ENCODE measurements at regions not wholly inside any gene's neighbourhood (a gene's known extent, or its start where the extent isn't known, plus 50 kb on each side); places are given as distances from the start of the nearest gene placed in this dataset.

- no peak for TF ChIP-seq RAD21 (IDR thresholded peaks at IDR 0.05 in 1 of 2, conservative IDR thresholded peaks at IDR 0.05 in 1 of 2; ENCODE audit: low read depth in 2 of 2, low read length in 2 of 2)
- TF ChIP-seq, protein P1, sequence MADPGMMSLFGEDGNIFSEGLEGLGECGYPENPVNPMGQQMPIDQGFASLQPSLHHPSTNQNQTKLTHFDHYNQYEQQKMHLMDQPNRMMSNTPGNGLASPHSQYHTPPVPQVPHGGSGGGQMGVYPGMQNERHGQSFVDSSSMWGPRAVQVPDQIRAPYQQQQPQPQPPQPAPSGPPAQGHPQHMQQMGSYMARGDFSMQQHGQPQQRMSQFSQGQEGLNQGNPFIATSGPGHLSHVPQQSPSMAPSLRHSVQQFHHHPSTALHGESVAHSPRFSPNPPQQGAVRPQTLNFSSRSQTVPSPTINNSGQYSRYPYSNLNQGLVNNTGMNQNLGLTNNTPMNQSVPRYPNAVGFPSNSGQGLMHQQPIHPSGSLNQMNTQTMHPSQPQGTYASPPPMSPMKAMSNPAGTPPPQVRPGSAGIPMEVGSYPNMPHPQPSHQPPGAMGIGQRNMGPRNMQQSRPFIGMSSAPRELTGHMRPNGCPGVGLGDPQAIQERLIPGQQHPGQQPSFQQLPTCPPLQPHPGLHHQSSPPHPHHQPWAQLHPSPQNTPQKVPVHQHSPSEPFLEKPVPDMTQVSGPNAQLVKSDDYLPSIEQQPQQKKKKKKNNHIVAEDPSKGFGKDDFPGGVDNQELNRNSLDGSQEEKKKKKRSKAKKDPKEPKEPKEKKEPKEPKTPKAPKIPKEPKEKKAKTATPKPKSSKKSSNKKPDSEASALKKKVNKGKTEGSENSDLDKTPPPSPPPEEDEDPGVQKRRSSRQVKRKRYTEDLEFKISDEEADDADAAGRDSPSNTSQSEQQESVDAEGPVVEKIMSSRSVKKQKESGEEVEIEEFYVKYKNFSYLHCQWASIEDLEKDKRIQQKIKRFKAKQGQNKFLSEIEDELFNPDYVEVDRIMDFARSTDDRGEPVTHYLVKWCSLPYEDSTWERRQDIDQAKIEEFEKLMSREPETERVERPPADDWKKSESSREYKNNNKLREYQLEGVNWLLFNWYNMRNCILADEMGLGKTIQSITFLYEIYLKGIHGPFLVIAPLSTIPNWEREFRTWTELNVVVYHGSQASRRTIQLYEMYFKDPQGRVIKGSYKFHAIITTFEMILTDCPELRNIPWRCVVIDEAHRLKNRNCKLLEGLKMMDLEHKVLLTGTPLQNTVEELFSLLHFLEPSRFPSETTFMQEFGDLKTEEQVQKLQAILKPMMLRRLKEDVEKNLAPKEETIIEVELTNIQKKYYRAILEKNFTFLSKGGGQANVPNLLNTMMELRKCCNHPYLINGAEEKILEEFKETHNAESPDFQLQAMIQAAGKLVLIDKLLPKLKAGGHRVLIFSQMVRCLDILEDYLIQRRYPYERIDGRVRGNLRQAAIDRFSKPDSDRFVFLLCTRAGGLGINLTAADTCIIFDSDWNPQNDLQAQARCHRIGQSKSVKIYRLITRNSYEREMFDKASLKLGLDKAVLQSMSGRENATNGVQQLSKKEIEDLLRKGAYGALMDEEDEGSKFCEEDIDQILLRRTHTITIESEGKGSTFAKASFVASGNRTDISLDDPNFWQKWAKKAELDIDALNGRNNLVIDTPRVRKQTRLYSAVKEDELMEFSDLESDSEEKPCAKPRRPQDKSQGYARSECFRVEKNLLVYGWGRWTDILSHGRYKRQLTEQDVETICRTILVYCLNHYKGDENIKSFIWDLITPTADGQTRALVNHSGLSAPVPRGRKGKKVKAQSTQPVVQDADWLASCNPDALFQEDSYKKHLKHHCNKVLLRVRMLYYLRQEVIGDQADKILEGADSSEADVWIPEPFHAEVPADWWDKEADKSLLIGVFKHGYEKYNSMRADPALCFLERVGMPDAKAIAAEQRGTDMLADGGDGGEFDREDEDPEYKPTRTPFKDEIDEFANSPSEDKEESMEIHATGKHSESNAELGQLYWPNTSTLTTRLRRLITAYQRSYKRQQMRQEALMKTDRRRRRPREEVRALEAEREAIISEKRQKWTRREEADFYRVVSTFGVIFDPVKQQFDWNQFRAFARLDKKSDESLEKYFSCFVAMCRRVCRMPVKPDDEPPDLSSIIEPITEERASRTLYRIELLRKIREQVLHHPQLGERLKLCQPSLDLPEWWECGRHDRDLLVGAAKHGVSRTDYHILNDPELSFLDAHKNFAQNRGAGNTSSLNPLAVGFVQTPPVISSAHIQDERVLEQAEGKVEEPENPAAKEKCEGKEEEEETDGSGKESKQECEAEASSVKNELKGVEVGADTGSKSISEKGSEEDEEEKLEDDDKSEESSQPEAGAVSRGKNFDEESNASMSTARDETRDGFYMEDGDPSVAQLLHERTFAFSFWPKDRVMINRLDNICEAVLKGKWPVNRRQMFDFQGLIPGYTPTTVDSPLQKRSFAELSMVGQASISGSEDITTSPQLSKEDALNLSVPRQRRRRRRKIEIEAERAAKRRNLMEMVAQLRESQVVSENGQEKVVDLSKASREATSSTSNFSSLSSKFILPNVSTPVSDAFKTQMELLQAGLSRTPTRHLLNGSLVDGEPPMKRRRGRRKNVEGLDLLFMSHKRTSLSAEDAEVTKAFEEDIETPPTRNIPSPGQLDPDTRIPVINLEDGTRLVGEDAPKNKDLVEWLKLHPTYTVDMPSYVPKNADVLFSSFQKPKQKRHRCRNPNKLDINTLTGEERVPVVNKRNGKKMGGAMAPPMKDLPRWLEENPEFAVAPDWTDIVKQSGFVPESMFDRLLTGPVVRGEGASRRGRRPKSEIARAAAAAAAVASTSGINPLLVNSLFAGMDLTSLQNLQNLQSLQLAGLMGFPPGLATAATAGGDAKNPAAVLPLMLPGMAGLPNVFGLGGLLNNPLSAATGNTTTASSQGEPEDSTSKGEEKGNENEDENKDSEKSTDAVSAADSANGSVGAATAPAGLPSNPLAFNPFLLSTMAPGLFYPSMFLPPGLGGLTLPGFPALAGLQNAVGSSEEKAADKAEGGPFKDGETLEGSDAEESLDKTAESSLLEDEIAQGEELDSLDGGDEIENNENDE (IDR thresholded peaks at IDR 0.05; ENCODE audit: insufficient replicate concordance, low read length): no peak
- TF ChIP-seq, protein P2, sequence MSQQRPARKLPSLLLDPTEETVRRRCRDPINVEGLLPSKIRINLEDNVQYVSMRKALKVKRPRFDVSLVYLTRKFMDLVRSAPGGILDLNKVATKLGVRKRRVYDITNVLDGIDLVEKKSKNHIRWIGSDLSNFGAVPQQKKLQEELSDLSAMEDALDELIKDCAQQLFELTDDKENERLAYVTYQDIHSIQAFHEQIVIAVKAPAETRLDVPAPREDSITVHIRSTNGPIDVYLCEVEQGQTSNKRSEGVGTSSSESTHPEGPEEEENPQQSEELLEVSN (IDR thresholded peaks at IDR 0.05): no peak
- no peak for TF ChIP-seq CHD1 (IDR thresholded peaks at IDR 0.05; ENCODE audit: low read depth, low read length)
- TF ChIP-seq CBX8 (IDR thresholded peaks at IDR 0.05; ENCODE audit: borderline replicate concordance, low read depth, low read length): no peak
- no peak for TF ChIP-seq ASH2L (IDR thresholded peaks at IDR 0.05; ENCODE audit: low read length)
Observed at GRCh38 chr20:40744818-40745175, 55.8 kb upstream of the MAFB start (continued).
